ENCODE measurements at regions not wholly inside any gene's neighbourhood (a gene's known extent, or its start where the extent isn't known, plus 50 kb on each side); places are given as distances from the start of the nearest gene placed in this dataset.
"Not testable (repeated sequence)": the region's sequence is repeated elsewhere in the genome, so short reads cannot be mapped to it uniquely, and the experiment has no call there.

- TF ChIP-seq CTCF (IDR thresholded peaks at IDR 0.05; ENCODE audit: low read depth, low read length, missing control alignments), result no peak
- no peak for DNase-seq (ENCODE audit: extremely low read depth, low read depth)
- H3K4me3 ChIP-seq (replicated peaks; ENCODE audit: low read depth, low read length), result no peak overlapping the region
Observed at GRCh38 chr13:50170447-50171037, 155.3 kb downstream of the KCNRG start.

- DNase-seq (ENCODE audit: extremely low read depth, low read depth), result no peak
- no peak for TF ChIP-seq CTCF (IDR thresholded peaks at IDR 0.05; ENCODE audit: low read depth, low read length, missing control alignments)
- H3K4me3 ChIP-seq (replicated peaks; ENCODE audit: low read depth, low read length), result no peak overlapping the region
Observed at GRCh38 chr13:50171590-50172282, 156.5 kb downstream of the KCNRG start.

- not testable (repeated sequence) for H3K4me3 ChIP-seq (replicated peaks; ENCODE audit: low read depth, low read length); DNase-seq (ENCODE audit: extremely low read depth, low read depth)
Observed at GRCh38 chr13:50173045-50173444, 157.8 kb downstream of the KCNRG start.

- DNase-seq (ENCODE audit: extremely low read depth, low read depth), result no peak
- no peak for TF ChIP-seq CTCF (IDR thresholded peaks at IDR 0.05; ENCODE audit: low read depth, low read length, missing control alignments)
- H3K4me3 ChIP-seq (replicated peaks; ENCODE audit: low read depth, low read length), result no peak overlapping the region
Observed at GRCh38 chr13:50174630-50175029, 159.4 kb downstream of the KCNRG start.

- no peak for TF ChIP-seq CTCF (IDR thresholded peaks at IDR 0.05; ENCODE audit: low read depth, low read length, missing control alignments)
- no peak overlapping the region for H3K4me3 ChIP-seq (replicated peaks; ENCODE audit: low read depth, low read length)
- no peak for DNase-seq (ENCODE audit: extremely low read depth, low read depth)
Observed at GRCh38 chr13:50179977-50180376, 164.7 kb downstream of the KCNRG start.

GRCh38 chr13:50185769-50186763, 170.8 kb downstream of the KCNRG start:
- not testable (repeated sequence) for DNase-seq (ENCODE audit: extremely low read depth, low read depth)

GRCh38 chr13:50187352-50188029, 172.2 kb downstream of the KCNRG start:
- no peak for DNase-seq (ENCODE audit: extremely low read depth, low read depth)
- H3K4me3 ChIP-seq (replicated peaks; ENCODE audit: low read depth, low read length), result no peak overlapping the region
- no peak for TF ChIP-seq CTCF (IDR thresholded peaks at IDR 0.05; ENCODE audit: low read depth, low read length, missing control alignments)

More at GRCh38 chr13:50185769-50186763, 170.8 kb downstream of the KCNRG start:
- not testable (repeated sequence) for H3K4me3 ChIP-seq (replicated peaks; ENCODE audit: low read depth, low read length)
